ENCODE measurements at regions not wholly inside any gene's neighbourhood (a gene's known extent, or its start where the extent isn't known, plus 50 kb on each side); places are given as distances from the start of the nearest gene placed in this dataset.

GRCh38 chr10:30117812-30118501 is 58.6 kb upstream of the JCAD start:
- TF ChIP-seq EZH2 (IDR thresholded peaks at IDR 0.05; ENCODE audit: borderline replicate concordance, low read length) (no peak), CTCF (IDR thresholded peaks at IDR 0.05; ENCODE audit: low read length) (no peak)
